Liver (tissue), 8 donors: ENCODE measurements at regions not wholly inside any gene's neighbourhood (a gene's known extent, or its start where the extent isn't known, plus 50 kb on each side); places are given as distances from the start of the nearest gene placed in this dataset.

ENCODE experiments used
- DNase-seq: peaks from one replicate; pipeline ENCODE4 v3.0.0-alpha.2; 2017; ENCODE audit warnings: low spot score
- H3K27ac ChIP-seq, 2 donors: one replicate each; pipeline ENCODE4 v1.7.0; 2013; ENCODE audit warnings: inconsistent platforms in 2 of 2, low read length in 2 of 2, control low read depth in 1 of 2, low read depth in 1 of 2, mild to moderate bottlenecking in 1 of 2
- H3K27me3 ChIP-seq, 4 donors: one replicate each; pipeline versions ENCODE4 v1.6.1 to v1.7.0; 2013; ENCODE audit warnings: low read length in 3 of 4, inconsistent platforms in 1 of 4, mild to moderate bottlenecking in 1 of 4, moderate library complexity in 1 of 4; ENCODE audit not compliant: control insufficient read depth in 4 of 4, insufficient read depth in 4 of 4
- H3K36me3 ChIP-seq, 4 donors: one replicate each; pipeline versions ENCODE4 v1.6.1 to v1.7.0; 2013; ENCODE audit warnings: low read length in 3 of 4, mild to moderate bottlenecking in 3 of 4, low read depth in 1 of 4, moderate library complexity in 1 of 4; ENCODE audit not compliant: control insufficient read depth in 4 of 4, insufficient read depth in 3 of 4
- H3K4me1 ChIP-seq, 4 donors: one replicate each; pipeline versions ENCODE4 v1.6.1 to v1.7.0; 2013; ENCODE audit warnings: low read length in 3 of 4, mild to moderate bottlenecking in 3 of 4, moderate library complexity in 1 of 4; ENCODE audit not compliant: control insufficient read depth in 4 of 4, insufficient read depth in 4 of 4
- H3K4me3 ChIP-seq, 3 donors: one replicate each; pipeline versions ENCODE4 v1.6.1 to v1.7.0; 2013; ENCODE audit warnings: low read length in 3 of 3, control low read depth in 1 of 3, low read depth in 1 of 3, mild to moderate bottlenecking in 1 of 3
- H3K9ac ChIP-seq, 2 donors: one replicate each; pipeline ENCODE4 v1.7.0; 2013; ENCODE audit warnings: low read length in 2 of 2, mild to moderate bottlenecking in 2 of 2, moderate library complexity in 2 of 2, control low read depth in 1 of 2, low read depth in 1 of 2
- H3K9me3 ChIP-seq, 4 donors: one replicate each; pipeline versions ENCODE4 v1.6.1 to v1.7.0; 2013; ENCODE audit warnings: low read length in 3 of 4; ENCODE audit not compliant: control insufficient read depth in 4 of 4
- ATF3 ChIP-seq: IDR thresholded peaks from 2 replicates; pipeline ENCODE4 v1.6.1; 2016; ENCODE audit warnings: antibody characterized with exemption
- EGR1 ChIP-seq, 2 donors: IDR thresholded peaks; 2 replicates each; pipeline ENCODE4 v1.6.1; 2016 to 2018; ENCODE audit warnings: antibody characterized with exemption in 2 of 2, low read depth in 2 of 2
- FOXA1 ChIP-seq: IDR thresholded peaks from 2 replicates; pipeline ENCODE4 v1.6.1; 2016; ENCODE audit warnings: antibody characterized with exemption
- FOXA2 ChIP-seq: IDR thresholded peaks from 2 replicates; pipeline ENCODE4 v1.6.1; 2016; ENCODE audit warnings: antibody characterized with exemption
- GABPA ChIP-seq, 2 donors: IDR thresholded peaks in 1 of 2; conservative IDR thresholded peaks in 1 of 2; 2 replicates each; pipeline ENCODE4 v1.6.1; 2016; ENCODE audit warnings: antibody characterized with exemption in 2 of 2, mild to moderate bottlenecking in 1 of 2, moderate library complexity in 1 of 2
- HNF4A ChIP-seq, 2 donors: conservative IDR thresholded peaks; 2 replicates each; pipeline ENCODE4 v1.6.1; 2016; ENCODE audit warnings: antibody characterized with exemption in 2 of 2, mild to moderate bottlenecking in 2 of 2
- HNF4G ChIP-seq: IDR thresholded peaks from 2 replicates; pipeline ENCODE4 v1.6.1; 2016; ENCODE audit warnings: antibody characterized with exemption
- JUND ChIP-seq, 2 donors: IDR thresholded peaks; 2 replicates each; pipeline ENCODE4 v1.6.1; 2016; ENCODE audit warnings: antibody characterized with exemption in 2 of 2
- MAX ChIP-seq: IDR thresholded peaks from 2 replicates; pipeline ENCODE4 v1.6.1; 2016; ENCODE audit warnings: antibody characterized with exemption
- NR2F2 ChIP-seq: IDR thresholded peaks from 2 replicates; pipeline ENCODE4 v1.6.1; 2016; ENCODE audit warnings: antibody characterized with exemption
- RAD21 ChIP-seq, 2 donors: IDR thresholded peaks; 2 replicates each; pipeline ENCODE4 v1.6.1; 2016; ENCODE audit warnings: antibody characterized with exemption in 2 of 2, mild to moderate bottlenecking in 2 of 2
- RXRA ChIP-seq, 2 donors: IDR thresholded peaks; 2 replicates each; pipeline ENCODE4 v1.6.1; 2017 to 2018; ENCODE audit warnings: antibody characterized with exemption in 2 of 2, mild to moderate bottlenecking in 1 of 2
- SP1 ChIP-seq: IDR thresholded peaks from 2 replicates; pipeline ENCODE4 v1.6.1; 2018; ENCODE audit warnings: antibody characterized with exemption, mild to moderate bottlenecking
- TAF1 ChIP-seq: conservative IDR thresholded peaks from 2 replicates; pipeline ENCODE4 v1.6.1; 2016; ENCODE audit warnings: antibody characterized with exemption, mild to moderate bottlenecking
- WGBS: extraction: QIAGEN DNeasy Blood & Tissue Kit; methylation state at CpG from one replicate; pipeline ENCODE4 v1.1.7; 2013; 5-methylcytosine and 5-hydroxymethylcytosine counted together
- TF ChIP-seq, protein P1 (sequence below): IDR thresholded peaks from 2 replicates; pipeline ENCODE4 v1.6.1; 2016; ENCODE audit warnings: antibody characterized with exemption, mild to moderate bottlenecking
- TF ChIP-seq, protein P2 (sequence below): fragments of 150-350 bp; IDR thresholded peaks from 2 replicates; pipeline ENCODE4 v1.5.1; 2017; ENCODE audit warnings: improper control_type of control experiment, low read depth, low read length; ENCODE audit not compliant: missing input control
- donor health status: healthy.
- donor health status: healthy.
- donor health status: healthy.
- donor health status: healthy.
- donor health status: healthy.

DNA sequence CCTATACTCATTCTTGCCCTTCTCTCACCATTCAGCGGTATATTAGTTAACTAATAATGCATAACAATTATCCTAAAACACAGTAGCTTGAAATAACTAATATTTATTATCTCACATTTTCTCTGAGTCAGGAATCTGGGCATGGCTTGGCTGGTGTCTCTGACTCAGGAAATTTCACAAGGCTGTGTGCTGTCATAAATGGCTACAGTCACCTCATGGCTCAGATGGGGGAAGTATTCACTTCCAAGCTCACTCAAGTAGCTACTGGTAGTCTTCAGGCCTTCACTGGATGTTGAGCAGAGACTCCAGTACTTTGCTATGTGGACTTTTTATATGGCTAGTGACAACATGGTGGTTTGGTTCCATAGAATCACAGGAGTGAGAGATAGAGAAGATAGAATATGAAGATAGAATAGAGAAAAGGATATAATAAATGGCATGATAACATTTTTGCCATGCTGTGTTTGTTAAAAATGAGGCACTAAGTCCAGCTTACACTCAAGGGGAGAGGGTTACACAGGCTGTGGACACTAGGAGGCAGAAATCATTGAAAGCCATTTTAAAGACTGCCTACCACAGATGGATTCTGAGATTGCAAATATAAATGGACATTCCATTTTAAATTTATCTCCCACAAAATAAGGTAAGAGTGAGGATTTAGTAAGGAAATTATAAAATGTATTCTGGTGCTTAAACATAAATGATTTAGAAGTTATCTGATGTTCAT lies 997.8 kb upstream of the CHORDC1 start:
- H3K27ac ChIP-seq = no peak overlapping the region
- DNase-seq = no peak
- no peaks in the 10 kb centered on the region for H3K27me3 ChIP-seq
- 0% methylated on average over 1 of the region's 1 CpG for WGBS
- no peak for TF ChIP-seq HNF4G
- no peak for TF ChIP-seq RAD21 (IDR thresholded peaks at IDR 0.05)
- no peak for TF ChIP-seq SP1
- no peak for TF ChIP-seq ATF3
- no peak for TF ChIP-seq EGR1 (IDR thresholded peaks at IDR 0.05; ENCODE audit: low read depth in 2 of 2)
- TF ChIP-seq RXRA (IDR thresholded peaks at IDR 0.05) = no peak
- TF ChIP-seq JUND (IDR thresholded peaks at IDR 0.05) = no peak
- no peak for TF ChIP-seq HNF4A (conservative IDR thresholded peaks at IDR 0.05)
- TF ChIP-seq NR2F2 = no peak
- no peak for TF ChIP-seq MAX
- TF ChIP-seq FOXA1 = no peak
- no peak overlapping the region for H3K9ac ChIP-seq
- H3K4me3 ChIP-seq = no peak overlapping the region
- H3K4me1 ChIP-seq = no peaks in the 10 kb centered on the region
- H3K9me3 ChIP-seq = no peaks in the 10 kb centered on the region
- no peaks in the 10 kb centered on the region for H3K36me3 ChIP-seq

DNA sequence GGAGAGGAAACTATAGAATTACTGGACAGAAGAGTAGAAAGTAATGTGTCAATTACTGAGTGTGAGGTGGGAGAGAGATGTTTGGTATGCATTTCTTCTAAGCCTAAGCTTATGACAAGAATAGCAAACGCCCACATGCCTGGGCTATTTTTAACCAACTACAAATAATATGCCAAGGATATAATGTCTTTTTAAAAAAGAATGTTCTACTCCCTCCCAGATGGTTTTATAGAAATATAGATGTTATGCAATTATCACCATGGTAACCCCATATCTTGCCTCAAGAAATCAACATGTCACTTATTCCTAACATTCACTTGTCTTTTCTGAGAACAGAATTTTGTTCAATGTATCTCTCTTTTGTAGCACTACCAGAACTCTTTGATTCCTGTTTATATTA lies 996.7 kb upstream of the CHORDC1 start:
- Histone ChIP-seq H3K36me3 (no peaks in the 10 kb centered on the region), H3K27ac (no peak overlapping the region), H3K27me3 (no peaks in the 10 kb centered on the region), H3K9me3 (no peaks in the 10 kb centered on the region), H3K4me1 (no peaks in the 10 kb centered on the region), H3K9ac (no peak overlapping the region), H3K4me3 (no peak overlapping the region)
- 48% methylated on average over 1 of the region's 1 CpG for WGBS
- no peak for DNase-seq
- TF ChIP-seq, protein P1, sequence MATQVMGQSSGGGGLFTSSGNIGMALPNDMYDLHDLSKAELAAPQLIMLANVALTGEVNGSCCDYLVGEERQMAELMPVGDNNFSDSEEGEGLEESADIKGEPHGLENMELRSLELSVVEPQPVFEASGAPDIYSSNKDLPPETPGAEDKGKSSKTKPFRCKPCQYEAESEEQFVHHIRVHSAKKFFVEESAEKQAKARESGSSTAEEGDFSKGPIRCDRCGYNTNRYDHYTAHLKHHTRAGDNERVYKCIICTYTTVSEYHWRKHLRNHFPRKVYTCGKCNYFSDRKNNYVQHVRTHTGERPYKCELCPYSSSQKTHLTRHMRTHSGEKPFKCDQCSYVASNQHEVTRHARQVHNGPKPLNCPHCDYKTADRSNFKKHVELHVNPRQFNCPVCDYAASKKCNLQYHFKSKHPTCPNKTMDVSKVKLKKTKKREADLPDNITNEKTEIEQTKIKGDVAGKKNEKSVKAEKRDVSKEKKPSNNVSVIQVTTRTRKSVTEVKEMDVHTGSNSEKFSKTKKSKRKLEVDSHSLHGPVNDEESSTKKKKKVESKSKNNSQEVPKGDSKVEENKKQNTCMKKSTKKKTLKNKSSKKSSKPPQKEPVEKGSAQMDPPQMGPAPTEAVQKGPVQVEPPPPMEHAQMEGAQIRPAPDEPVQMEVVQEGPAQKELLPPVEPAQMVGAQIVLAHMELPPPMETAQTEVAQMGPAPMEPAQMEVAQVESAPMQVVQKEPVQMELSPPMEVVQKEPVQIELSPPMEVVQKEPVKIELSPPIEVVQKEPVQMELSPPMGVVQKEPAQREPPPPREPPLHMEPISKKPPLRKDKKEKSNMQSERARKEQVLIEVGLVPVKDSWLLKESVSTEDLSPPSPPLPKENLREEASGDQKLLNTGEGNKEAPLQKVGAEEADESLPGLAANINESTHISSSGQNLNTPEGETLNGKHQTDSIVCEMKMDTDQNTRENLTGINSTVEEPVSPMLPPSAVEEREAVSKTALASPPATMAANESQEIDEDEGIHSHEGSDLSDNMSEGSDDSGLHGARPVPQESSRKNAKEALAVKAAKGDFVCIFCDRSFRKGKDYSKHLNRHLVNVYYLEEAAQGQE = no peak
- TF ChIP-seq MAX = no peak
- no peak for TF ChIP-seq GABPA (IDR thresholded peaks at IDR 0.05 in 1 of 2, conservative IDR thresholded peaks at IDR 0.05 in 1 of 2)

- Histone ChIP-seq H3K4me3 (no peak overlapping the region), H3K27ac (no peak overlapping the region), H3K9ac (no peak overlapping the region), H3K36me3 (no peaks in the 10 kb centered on the region), H3K27me3 (no peaks in the 10 kb centered on the region), H3K4me1 (no peaks in the 10 kb centered on the region), H3K9me3 (no peaks in the 10 kb centered on the region)
- TF ChIP-seq SP1 (no peak), NR2F2 (no peak), FOXA2 (no peak), MAX (no peak), JUND (IDR thresholded peaks at IDR 0.05) (no peak), RAD21 (IDR thresholded peaks at IDR 0.05) (no peak), GABPA (IDR thresholded peaks at IDR 0.05 in 1 of 2, conservative IDR thresholded peaks at IDR 0.05 in 1 of 2) (no peak), HNF4A (conservative IDR thresholded peaks at IDR 0.05) (no peak), TAF1 (no peak)
- TF ChIP-seq, protein P2, sequence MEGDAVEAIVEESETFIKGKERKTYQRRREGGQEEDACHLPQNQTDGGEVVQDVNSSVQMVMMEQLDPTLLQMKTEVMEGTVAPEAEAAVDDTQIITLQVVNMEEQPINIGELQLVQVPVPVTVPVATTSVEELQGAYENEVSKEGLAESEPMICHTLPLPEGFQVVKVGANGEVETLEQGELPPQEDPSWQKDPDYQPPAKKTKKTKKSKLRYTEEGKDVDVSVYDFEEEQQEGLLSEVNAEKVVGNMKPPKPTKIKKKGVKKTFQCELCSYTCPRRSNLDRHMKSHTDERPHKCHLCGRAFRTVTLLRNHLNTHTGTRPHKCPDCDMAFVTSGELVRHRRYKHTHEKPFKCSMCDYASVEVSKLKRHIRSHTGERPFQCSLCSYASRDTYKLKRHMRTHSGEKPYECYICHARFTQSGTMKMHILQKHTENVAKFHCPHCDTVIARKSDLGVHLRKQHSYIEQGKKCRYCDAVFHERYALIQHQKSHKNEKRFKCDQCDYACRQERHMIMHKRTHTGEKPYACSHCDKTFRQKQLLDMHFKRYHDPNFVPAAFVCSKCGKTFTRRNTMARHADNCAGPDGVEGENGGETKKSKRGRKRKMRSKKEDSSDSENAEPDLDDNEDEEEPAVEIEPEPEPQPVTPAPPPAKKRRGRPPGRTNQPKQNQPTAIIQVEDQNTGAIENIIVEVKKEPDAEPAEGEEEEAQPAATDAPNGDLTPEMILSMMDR = no peak
- no peak for DNase-seq
Observed at GRCh38 chr11:91209751-91210150, 986.9 kb upstream of the CHORDC1 start.
